GM18502 (cell line): ENCODE measurements at regions not wholly inside any gene's neighbourhood (a gene's known extent, or its start where the extent isn't known, plus 50 kb on each side); places are given as distances from the start of the nearest gene placed in this dataset.

Source experiments
- ATAC-seq: cut with Tn5 transposase; IDR thresholded peaks from one replicate; pipeline ENCODE4 v1.9.1; 2021; ENCODE audit warnings: mild to moderate bottlenecking; ENCODE audit not compliant: unreplicated experiment, poor library complexity

GRCh38 chr20:17171746-17172280 lies 55.0 kb upstream of the PCSK2 start:
- no peak for ATAC-seq

- ATAC-seq = no peak
Observed at GRCh38 chr20:17172836-17173516, 53.9 kb upstream of the PCSK2 start.
